Effector CD4-positive, alpha-beta T cell (primary cell): ENCODE measurements at regions not wholly inside any gene's neighbourhood (a gene's known extent, or its start where the extent isn't known, plus 50 kb on each side); places are given as distances from the start of the nearest gene placed in this dataset.

Experiments
- DNase-seq: peaks from one replicate; pipeline ENCODE4 v3.0.0-alpha.2; 2020

- no peak for DNase-seq
Measured at GRCh38 chr9:91161465-91162300, 200.0 kb downstream of the AUH start.

DNA sequence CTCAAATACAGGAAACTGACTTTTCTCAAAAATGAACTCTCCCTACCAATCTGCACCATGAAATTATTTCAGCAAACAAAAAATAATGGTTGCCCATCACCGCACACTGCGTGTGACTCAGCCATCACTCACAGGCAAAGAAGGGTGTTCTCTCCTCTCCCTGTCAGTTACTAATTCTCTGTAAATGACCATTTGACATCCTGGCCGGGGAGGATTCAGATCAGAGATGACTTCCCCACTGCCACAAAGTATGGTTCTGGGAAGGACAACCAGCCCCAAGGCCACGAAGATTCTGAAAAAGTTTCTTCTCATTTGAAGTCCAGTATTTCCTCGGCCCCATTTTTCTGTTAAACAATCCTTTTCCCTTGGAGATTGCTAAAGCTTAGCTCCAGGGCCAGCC, 199.4 kb downstream of the AUH start:
- DNase-seq, result no peak

DNA sequence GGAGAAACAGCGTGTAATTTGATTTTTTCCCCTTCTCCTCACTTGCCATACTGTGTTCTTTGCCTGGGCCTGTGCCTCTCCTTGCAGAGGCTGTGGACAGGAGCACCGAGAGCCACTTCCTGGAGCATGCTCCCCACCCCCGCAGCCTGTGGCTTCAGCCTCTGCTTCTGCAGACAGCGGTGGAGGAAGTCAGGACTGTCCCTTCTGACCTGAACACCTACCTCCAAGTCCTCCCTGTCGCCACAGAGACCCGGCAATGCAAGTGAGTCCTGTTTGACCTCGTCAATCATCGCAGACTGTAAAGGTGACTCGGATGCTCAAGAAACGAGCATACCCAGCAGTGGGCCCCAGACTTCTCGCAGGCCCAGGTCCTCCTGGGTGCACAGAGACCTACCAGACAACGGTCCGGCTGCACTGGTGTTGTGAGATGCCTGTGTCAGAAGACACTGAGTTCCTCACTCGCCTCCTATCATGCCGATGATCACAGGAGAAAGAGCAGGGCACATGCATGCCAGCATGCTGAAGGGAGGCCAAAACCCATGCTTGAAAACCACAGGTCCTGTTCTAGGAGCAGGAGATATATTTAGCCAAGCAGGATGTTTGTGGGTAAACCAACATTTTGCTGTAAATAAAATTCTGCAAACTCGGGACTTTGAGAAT, 198.8 kb downstream of the AUH start:
- DNase-seq, result no peak

GRCh38 chr9:91163444-91163772, 198.3 kb downstream of the AUH start:
- DNase-seq, result no peak

DNA sequence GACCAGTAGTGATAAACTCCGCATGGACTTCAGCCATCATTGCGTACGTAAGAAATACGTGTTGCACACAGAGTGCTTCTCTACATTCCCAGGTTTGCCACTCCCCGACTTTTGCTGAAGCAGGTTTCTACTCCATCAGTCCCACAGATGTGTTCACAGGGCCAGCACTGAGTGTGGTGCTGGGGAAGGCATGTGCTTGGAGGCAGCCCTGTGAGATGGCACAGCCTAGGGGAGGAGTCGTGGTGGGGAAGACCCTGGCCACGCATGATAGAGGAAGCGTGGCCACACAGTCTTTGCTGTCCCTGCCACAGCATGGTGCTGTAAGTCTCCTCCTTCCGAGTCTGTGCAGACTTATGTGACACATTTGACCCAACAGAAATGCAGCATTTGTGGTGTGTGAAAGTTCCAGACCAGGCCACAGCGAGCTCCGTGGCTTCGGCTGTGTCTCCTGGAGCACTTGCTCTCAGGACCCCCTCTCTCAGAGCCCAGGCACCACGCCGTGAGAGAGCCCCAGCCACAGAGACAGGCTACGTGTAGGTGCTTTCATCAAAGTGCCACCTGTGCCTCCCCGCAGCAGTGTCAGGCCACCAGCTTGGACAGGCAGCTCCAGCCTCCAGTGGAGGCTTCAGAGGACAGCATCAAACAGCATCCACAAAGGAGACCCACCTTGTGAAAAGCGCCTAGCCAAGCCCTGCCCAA, 197.8 kb downstream of the AUH start:
- no peak for DNase-seq
